IPS-NIHi7 (cell line): ENCODE measurements at regions not wholly inside any gene's neighbourhood (a gene's known extent, or its start where the extent isn't known, plus 50 kb on each side); places are given as distances from the start of the nearest gene placed in this dataset.
"Not testable (repeated sequence)": the region's sequence is repeated elsewhere in the genome, so short reads cannot be mapped to it uniquely, and the experiment has no call there.

Source experiments
- DNase-seq: peaks from one replicate; pipeline ENCODE4 v3.0.0; 2012; ENCODE audit warnings: mixed read lengths; ENCODE audit errors: extremely low spot score

- no peak for DNase-seq
Observed at GRCh38 chr4:130067419-130067818, 971.5 kb downstream of the C4orf33 start.

DNA sequence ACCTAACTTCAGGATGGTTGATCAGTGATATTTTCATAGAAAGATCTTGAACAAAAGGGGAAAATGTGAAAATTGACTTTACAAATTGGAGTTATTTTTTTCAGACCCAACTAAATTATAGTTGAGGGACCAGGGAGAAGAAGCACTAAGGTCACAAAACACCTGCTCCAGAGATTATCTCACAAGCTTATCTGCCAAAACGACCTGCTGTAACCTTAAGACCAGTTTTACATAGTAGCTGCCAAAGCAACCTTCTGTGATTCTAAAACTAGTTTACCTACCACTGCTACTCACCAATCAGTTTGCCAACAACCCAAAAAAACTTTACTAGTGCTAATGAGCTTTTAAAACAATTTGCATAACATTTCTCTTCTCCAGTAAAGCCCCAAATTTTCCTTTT lies 972.1 kb downstream of the C4orf33 start:
- DNase-seq, result no peak

- no peak for DNase-seq
Observed at GRCh38 chr4:130071746-130072145, 975.8 kb downstream of the C4orf33 start.

DNA sequence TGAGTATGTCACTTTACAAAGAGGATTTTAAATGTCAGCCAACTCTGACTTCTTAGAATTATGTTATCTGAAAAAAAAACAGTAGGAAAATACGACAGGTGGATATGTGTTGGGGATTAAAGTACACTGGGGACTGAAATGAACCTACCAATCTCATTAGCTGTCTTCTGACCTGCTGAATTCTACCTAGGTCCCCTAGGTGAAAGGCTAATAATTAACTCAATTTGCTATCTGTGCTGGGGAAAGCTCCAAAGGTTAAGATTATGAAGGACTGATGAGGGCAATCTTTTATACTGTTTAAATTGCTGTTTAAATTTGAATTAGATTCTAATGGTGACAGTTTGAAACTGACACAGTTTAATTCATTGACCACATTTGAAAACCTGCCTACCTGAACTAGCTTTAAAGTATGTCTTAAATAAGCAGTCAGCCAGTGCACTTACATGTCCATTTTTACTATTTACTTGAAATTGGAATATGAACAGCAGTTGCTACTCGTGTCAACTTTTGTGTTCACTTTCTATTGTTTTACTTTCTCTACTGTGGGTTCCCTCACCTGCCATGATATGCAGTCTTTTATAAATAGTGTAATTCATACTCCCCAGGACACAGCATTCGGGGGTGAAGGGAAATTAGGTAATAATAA lies 977.3 kb downstream of the C4orf33 start:
- no peak for DNase-seq

DNA sequence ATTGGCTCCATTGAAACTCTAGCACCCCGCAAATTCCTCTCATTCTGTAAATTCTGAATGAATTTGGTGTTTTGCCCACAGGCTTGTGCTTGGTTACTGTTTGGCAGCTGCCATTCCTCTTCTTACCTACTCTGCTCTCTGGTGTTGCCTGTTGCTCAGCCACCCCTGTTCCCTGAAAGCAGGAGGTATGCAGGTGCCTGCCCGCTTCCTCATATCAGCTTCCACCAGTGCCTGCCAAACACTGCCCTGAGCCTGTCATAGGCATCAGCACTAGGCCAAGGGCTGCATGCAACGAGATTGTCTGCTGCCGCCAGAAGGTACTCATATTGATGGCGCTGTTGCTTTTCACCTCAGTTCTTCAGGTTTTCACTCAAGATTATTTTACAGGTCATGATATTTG lies 978.1 kb downstream of the C4orf33 start:
- peak; percentile 16 for DNase-seq

DNA sequence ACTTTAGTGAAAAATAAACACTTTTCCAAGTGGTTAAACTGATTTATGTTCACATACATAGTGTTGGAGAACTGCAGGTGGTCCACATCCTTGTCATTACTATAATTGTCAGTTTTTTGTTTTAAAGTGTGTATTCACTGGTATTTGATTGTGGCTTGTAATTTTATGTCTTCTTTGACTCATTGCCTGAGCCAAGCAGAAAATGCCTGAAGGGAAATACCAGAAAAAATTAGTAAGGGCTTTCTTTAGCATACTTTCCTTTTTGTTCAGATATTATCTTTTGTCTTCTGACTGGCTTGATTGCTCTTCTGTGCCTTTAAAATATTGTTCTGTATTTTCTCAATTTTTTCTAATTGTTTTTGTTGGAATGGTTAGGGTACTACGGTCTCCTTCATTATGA lies 981.3 kb downstream of the C4orf33 start:
- no peak for DNase-seq

GRCh38 chr4:130079027-130079426 lies 983.1 kb downstream of the C4orf33 start:
- DNase-seq, result not testable (repeated sequence)

- no peak for DNase-seq
Observed at GRCh38 chr4:130080872-130081451, 985.0 kb downstream of the C4orf33 start.

GRCh38 chr4:130090427-130090826 lies 994.5 kb downstream of the C4orf33 start:
- DNase-seq, result no peak

DNA sequence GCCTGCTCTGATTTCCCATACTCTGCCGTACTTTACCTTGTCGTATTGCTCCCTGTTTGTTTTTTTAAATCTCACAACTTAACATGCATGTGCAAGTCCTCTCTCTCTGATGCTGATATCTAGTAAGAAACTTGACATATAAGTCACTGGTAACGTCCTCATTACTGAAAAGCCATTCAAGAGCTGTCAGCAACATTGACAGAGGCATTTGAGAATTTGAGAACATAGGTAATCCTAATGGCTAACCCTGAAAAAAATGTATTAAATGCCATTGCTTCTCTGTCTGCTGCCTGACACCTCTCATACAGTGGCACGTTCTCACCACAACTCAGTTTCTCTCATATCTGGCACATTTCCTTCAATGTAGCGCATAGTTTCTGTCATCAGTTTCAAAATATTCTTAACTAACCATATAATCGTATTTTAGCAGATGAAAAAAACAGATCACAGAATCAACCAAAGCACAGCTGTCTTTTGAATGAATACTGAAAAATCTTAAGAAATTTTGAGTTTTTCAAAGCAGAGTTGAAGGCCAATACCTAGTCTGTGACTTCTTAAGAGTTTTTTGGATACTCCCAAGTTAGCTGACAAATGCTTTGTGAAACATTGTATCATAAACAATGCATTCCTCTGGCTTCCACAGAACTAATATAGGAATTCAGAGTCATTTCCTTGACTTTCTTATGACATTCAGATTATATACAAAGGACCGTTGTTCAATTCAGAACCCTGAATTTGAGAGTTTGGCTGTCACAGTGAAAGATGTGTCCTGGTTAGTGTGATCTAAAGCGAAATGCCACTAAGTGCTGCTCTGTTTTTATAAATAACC lies 996.4 kb downstream of the C4orf33 start:
- no peak for DNase-seq

DNA sequence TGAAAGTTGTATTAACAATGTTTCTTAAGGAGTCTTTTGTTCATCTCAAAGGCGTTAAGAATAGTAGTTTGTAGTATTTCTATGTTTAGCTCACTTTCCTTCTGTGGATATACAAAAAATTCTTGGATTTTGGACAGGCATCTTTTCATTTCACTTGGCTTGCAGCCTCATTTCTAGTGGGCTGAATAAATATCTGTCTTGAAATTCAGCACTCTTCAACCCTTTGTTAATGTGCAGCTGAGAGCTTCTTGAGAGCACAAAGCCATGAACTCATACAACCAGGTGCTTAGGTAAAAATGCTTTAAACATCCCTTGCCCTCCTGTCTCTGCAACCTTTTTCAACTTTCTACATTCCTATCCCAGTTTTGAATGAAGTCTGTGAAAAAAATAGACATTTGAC lies 1003.2 kb downstream of the C4orf33 start:
- DNase-seq, result no peak

GRCh38 chr4:130110189-130110588 lies 1014.2 kb downstream of the C4orf33 start:
- DNase-seq, result no peak

DNA sequence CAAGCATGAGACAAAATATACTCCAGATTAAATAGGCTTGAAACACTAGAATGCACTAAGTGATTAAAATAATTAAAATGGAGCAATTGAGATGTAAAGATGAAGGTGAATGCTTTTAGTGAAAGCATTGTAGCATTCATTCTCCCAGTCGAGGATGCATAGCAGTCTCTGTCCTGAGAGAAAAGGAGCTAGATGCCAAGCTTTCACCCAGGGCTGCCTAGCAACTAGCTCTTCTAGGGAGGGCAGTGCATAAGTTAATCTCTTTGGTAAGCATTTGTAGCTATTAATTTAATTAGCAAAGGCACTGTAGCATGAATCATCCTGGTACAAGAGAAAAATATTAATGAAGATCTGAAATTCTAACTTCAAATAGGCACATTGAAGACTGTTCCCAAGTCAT lies 1014.8 kb downstream of the C4orf33 start:
- DNase-seq, result no peak

- DNase-seq, result no peak
Observed at GRCh38 chr4:130124066-130124465, 1028.1 kb downstream of the C4orf33 start.

DNA sequence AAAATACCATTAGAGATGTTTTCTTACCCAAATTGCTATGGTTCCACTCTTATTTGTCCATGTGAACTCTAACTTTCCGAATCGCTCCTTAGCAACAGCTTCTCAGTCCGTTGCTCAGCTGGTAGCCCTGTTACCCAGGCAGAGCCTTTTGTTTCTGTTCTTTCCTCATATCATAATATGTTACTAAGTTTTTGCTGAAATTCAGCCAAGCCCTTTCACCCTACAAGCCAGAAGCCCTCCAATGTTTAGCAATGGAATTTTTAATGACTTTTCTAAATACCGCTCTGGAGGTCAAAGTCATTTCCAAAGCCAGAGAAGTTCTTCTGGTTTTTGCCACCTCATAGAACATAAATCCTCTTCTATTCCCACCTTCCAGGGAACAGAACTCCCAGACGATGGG lies 1029.5 kb downstream of the C4orf33 start:
- DNase-seq, result no peak

DNA sequence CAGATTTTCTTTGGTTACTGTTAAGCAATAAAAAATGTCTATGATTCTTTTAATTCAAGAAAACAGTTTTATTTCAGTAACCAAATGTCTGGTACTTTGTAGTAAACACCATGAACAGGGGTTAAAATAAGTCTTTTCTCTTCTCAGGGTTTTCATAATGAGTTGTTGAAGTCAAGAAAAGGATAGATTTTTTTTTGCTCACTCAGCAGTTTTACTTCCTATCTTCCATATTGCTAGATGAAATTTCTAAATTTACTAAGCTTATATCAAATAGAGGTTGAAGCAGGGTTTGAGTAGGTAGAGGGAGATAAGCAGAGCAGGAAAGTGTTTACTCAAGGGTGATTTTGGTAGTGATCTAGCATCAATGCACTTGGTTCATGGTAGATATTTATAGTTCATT lies 1031.3 kb downstream of the C4orf33 start:
- no peak for DNase-seq

GRCh38 chr4:130131536-130131935 lies 1035.6 kb downstream of the C4orf33 start:
- DNase-seq, result no peak

- DNase-seq, result no peak
Observed at GRCh38 chr4:130141651-130142050, 1045.7 kb downstream of the C4orf33 start.

- no peak for DNase-seq
Observed at GRCh38 chr4:130143656-130144055, 1047.7 kb downstream of the C4orf33 start.

DNA sequence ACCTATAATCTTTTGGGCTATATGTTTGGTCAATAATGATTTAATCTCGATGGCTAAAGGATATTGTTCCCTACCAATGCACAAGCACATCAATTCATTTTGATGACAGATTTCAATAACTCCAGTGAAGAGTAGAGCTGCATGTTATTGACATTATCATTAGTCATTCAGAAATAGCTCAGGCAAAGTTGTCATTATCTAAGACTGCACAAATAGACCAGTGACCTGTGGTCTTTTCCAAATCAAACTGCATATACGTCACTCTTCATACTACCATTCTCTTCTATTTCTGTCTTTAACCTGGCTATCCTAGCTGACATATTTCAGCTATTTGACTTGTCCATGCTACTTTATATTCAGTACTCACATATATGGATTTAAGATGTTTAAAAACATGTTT lies 1050.8 kb downstream of the C4orf33 start:
- no peak for DNase-seq

GRCh38 chr4:130147641-130148040 lies 1051.7 kb downstream of the C4orf33 start:
- DNase-seq, result no peak

- no peak for DNase-seq
Observed at GRCh38 chr4:130154901-130155300, 1058.9 kb downstream of the C4orf33 start.

- no peak for DNase-seq
Observed at GRCh38 chr4:130163701-130164100, 1067.7 kb downstream of the C4orf33 start.
